Heart left ventricle (tissue), 16 donors: ENCODE measurements at regions not wholly inside any gene's neighbourhood (a gene's known extent, or its start where the extent isn't known, plus 50 kb on each side); places are given as distances from the start of the nearest gene placed in this dataset.

Source experiments
- ATAC-seq, 4 donors: fragments of 200-7000 bp; cut with Tn5 transposase; one replicate each; pipeline ENCODE4 v1.9.1; 2020 to 2022; ENCODE audit warnings: moderate library complexity in 4 of 4, mild to moderate bottlenecking in 3 of 4, moderate number of reproducible peaks in 1 of 4
- DNase-seq, 5 donors: peaks; one replicate each; pipeline ENCODE4 v3.0.0-alpha.2; 2020
- H3K27ac ChIP-seq, 12 donors: fragments of 200-600 bp; sonication (generic) in 4 of 12; one replicate each; pipeline versions ENCODE4 v1.5.0 to v1.8.0; 2016 to 2022; ENCODE audit warnings: mild to moderate bottlenecking in 2 of 12
- H3K27me3 ChIP-seq, 9 donors: fragments of 200-600 bp; sonication (generic) in 2 of 9; one replicate each; pipeline versions ENCODE4 v1.5.1 to v1.8.0; 2016 to 2022; ENCODE audit warnings: mild to moderate bottlenecking in 3 of 9
- H3K36me3 ChIP-seq, 9 donors: fragments of 200-600 bp; sonication (generic) in 2 of 9; one replicate each; pipeline versions ENCODE4 v1.5.0 to v1.8.0; 2018 to 2022; ENCODE audit warnings: mild to moderate bottlenecking in 2 of 9
- H3K4me1 ChIP-seq, 12 donors: fragments of 200-600 bp; sonication (generic) in 4 of 12; one replicate each; pipeline versions ENCODE4 v1.5.0 to v1.8.0; 2016 to 2022; ENCODE audit warnings: mild to moderate bottlenecking in 3 of 12
- H3K4me3 ChIP-seq, 12 donors: fragments of 200-600 bp; sonication (generic) in 4 of 12; one replicate each; pipeline versions ENCODE4 v1.5.0 to v1.8.0; 2017 to 2022; ENCODE audit warnings: mild to moderate bottlenecking in 9 of 12, moderate library complexity in 4 of 12
- H3K9me3 ChIP-seq, 12 donors: fragments of 200-600 bp; sonication (generic) in 4 of 12; one replicate each; pipeline versions ENCODE4 v1.5.0 to v1.8.0; 2016 to 2022; ENCODE audit warnings: mild to moderate bottlenecking in 1 of 12
- POLR2A ChIP-seq, 2 donors: fragments of 450-650 bp; IDR thresholded peaks; one replicate each; pipeline ENCODE4 v1.6.1; 2017; ENCODE audit warnings: antibody characterized with exemption in 2 of 2, mild to moderate bottlenecking in 2 of 2, moderate library complexity in 2 of 2
- WGBS, 4 donors: extraction: QIAGEN DNeasy Blood & Tissue Kit in 2 of 4; methylation state at CpG; one replicate each; pipeline versions ENCODE4 v1.1.5 to v1.1.7; 2013 to 2018; 5-methylcytosine and 5-hydroxymethylcytosine counted together
- intact Hi-C, 10 donors: fragments of 100-400 bp; cut with DNase I; formaldehyde crosslinking; loops; one replicate each; pipeline versions ENCODE4 v1.11.1 to v1.14.2; 2022
- TF ChIP-seq, protein P1 (sequence below), 12 donors: fragments of 200-600 bp; sonication (generic) in 4 of 12; IDR thresholded peaks; one replicate each; pipeline versions ENCODE4 v1.5.0 to v1.8.0; 2018 to 2022; ENCODE audit warnings: antibody characterized with exemption in 12 of 12, mild to moderate bottlenecking in 5 of 12
- donor health status: ischemic (EF 13 %, LVEDD 7.1; RV severe dilation, severe dysfunction).
- donor health status: healthy with polysubstance abuse.
- donor health status: DM: no; HTN: yes; CAD: no.
- donor health status: DM: no; HTN: no; CAD: no.
- donor health status: ischemic (EF 25% LVEDD 6.9; RV normal size, moderate dysfunction).
- donor health status: ischemic (EF 25% LVEDD 5.7; RV mildly dilated, moderate dysfunction).
- donor health status: healthy.
- donor health status: DM: yes; HTN: yes; CAD: no.
- donor health status: ischemic (EF 35%, LVEDD 5.7; RV mildly dilated, moderate dysfunction).
- donor health status: nonischemic (EF 11% LVEDD 7.7; RV severe dilation, severe dysfunction).
- donor health status: DM: yes; HTN: yes; CAD: no.
- donor health status: PGD.
- donor health status: ischemic (EF 29% LVEDD 5.4; RV normal size, mild dysfunction).
- donor health status: nonischemic (EF 23%, LVEDD 6.1; RV moderate dilation, normal function).

DNA sequence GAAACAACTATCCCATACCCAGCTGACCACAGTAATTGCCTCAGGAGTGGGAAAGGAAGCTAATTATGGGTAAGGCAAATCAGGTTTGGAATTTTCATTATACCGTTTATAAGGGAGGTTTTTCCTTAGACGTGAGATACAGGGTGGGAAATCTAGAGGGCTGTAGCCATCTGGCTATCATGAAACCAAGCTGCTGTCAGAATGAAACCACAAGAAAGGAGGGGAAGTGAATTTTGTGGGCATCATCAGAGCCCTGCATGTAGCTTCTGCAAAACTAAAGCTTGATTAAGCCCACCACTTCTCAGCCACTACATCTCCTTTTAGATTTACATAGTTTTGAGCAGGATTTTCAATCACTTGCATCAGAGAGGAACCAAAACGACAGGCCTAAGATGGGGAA, 893.5 kb downstream of the TUSC7 start:
- WGBS, 4 donors = 33 to 40% (median 35%) methylated on average over 3 of the region's 3 CpGs

DNA sequence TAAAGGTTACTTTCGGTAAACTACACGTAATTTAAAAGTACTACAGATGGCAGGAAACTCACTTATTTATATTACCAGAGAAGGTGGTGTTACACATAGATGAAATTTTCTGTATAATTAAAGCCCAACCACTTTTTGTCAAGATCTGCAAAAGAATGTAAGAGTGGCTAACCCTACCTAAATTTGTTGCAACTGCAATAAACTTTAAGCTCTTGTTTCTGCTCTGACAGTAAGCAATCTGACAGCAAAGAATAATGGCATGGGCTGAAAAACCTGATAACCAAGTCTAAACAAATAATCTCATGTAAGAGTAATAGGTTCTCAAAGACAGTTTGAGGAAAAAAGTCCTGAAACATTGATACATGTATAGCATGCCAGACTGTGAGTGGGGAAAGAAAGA, 897.3 kb downstream of the TUSC7 start:
- ATAC-seq = no peak
- Histone ChIP-seq H3K27ac (no peak overlapping the region), H3K36me3 (no peaks in the 10 kb centered on the region), H3K27me3 (no peaks in the 10 kb centered on the region), H3K4me1 (no peaks in the 10 kb centered on the region), H3K9me3 (peaks cover 0 to 4% (median 0%) of the 10 kb centered on the region in 12 donors), H3K4me3 (no peak overlapping the region)
- intact Hi-C loops = no loop called here
- 48 to 68% (median 60%) methylated on average over 2 of the region's 2 CpGs for WGBS, 4 donors
- no peak for DNase-seq
- TF ChIP-seq POLR2A (IDR thresholded peaks at IDR 0.05) = no peak
- TF ChIP-seq, protein P1, sequence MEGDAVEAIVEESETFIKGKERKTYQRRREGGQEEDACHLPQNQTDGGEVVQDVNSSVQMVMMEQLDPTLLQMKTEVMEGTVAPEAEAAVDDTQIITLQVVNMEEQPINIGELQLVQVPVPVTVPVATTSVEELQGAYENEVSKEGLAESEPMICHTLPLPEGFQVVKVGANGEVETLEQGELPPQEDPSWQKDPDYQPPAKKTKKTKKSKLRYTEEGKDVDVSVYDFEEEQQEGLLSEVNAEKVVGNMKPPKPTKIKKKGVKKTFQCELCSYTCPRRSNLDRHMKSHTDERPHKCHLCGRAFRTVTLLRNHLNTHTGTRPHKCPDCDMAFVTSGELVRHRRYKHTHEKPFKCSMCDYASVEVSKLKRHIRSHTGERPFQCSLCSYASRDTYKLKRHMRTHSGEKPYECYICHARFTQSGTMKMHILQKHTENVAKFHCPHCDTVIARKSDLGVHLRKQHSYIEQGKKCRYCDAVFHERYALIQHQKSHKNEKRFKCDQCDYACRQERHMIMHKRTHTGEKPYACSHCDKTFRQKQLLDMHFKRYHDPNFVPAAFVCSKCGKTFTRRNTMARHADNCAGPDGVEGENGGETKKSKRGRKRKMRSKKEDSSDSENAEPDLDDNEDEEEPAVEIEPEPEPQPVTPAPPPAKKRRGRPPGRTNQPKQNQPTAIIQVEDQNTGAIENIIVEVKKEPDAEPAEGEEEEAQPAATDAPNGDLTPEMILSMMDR (IDR thresholded peaks at IDR 0.05) = no peak

More for the DNA sequence above, 893.5 kb downstream of the TUSC7 start:
- Histone ChIP-seq H3K4me1 (no peaks in the 10 kb centered on the region), H3K4me3 (no peak overlapping the region), H3K9me3 (no peaks in the 10 kb centered on the region), H3K27ac (no peak overlapping the region), H3K36me3 (no peaks in the 10 kb centered on the region), H3K27me3 (peaks cover 0 to 3% (median 0%) of the 10 kb centered on the region in 9 donors)
- no peak for ATAC-seq
- TF ChIP-seq POLR2A (IDR thresholded peaks at IDR 0.05) = no peak
- TF ChIP-seq, protein P1 (IDR thresholded peaks at IDR 0.05) = no peak
- DNase-seq = no peak
- intact Hi-C loops = no loop called here

DNA sequence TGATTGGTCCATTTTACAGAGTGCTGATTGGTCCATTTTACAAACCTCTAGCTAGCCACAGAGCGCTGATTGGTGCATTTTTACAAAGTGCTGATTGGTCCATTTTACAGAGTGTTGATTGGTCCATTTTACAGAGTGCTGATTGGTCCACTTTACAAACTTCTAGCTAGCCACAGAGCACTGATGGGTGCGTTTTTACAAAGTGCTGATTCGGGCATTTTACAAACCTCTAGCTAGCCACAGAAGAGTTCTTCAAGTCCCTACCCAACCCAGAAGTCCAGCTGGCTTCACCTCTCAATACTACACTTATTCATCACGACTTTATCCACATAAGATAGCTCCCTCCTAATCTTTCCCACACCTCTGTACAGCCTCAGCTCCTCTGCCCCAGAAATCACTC, 899.8 kb downstream of the TUSC7 start:
- H3K4me1 ChIP-seq = no peaks in the 10 kb centered on the region
- intact Hi-C loops = no loop called here
- TF ChIP-seq, protein P1 (IDR thresholded peaks at IDR 0.05) = no peak
- TF ChIP-seq POLR2A (IDR thresholded peaks at IDR 0.05) = no peak
- no peak overlapping the region for H3K27ac ChIP-seq
- ATAC-seq (no peak), DNase-seq (no peak)
- H3K9me3 ChIP-seq = peaks cover 0 to 4% (median 0%) of the 10 kb centered on the region in 12 donors
- H3K36me3 ChIP-seq = no peaks in the 10 kb centered on the region
- WGBS, 4 donors = 55 to 78% (median 63%) methylated on average over 4 of the region's 4 CpGs
- no peak overlapping the region for H3K4me3 ChIP-seq
- no peaks in the 10 kb centered on the region for H3K27me3 ChIP-seq

DNA sequence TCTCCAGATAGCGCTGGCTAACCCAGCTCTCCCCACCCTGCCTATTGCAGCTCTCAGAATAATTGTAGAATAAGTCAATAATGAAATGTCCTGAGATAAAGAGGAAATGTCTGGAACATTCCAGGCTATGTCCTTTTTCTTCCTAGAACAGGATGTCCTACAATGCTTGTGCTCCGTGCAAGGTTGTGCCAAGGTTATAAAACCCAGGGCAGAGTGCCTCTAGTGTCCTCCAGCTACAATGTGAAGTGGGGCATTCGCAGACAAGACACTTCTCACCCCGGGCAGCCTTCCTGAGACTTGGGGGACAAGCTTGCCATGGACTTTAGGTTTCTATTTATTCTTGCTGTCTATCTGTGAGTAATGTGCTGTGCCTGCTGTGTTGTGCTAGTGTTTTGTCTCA, 900.6 kb downstream of the TUSC7 start:
- no peak for TF ChIP-seq POLR2A (IDR thresholded peaks at IDR 0.05)
- TF ChIP-seq, protein P1 (IDR thresholded peaks at IDR 0.05) = no peak
- ATAC-seq = no peak
- DNase-seq = no peak
- H3K4me3 ChIP-seq = no peak overlapping the region
- H3K9me3 ChIP-seq = peaks cover 0 to 4% (median 0%) of the 10 kb centered on the region in 12 donors
- 45 to 50% (median 48%) methylated on average over 4 of the region's 4 CpGs for WGBS, 4 donors
- H3K27ac ChIP-seq = no peak overlapping the region
- H3K27me3 ChIP-seq = no peaks in the 10 kb centered on the region
- H3K4me1 ChIP-seq = no peaks in the 10 kb centered on the region
- H3K36me3 ChIP-seq = no peaks in the 10 kb centered on the region
- intact Hi-C loops = no loop called here
